ENCODE measurements at regions not wholly inside any gene's neighbourhood (a gene's known extent, or its start where the extent isn't known, plus 50 kb on each side); places are given as distances from the start of the nearest gene placed in this dataset.

GRCh38 chr15:87225436-87225835, 1031.1 kb downstream of the NTRK3 start:
- BruUV-seq (replicated peaks): no TSS peak
- intact Hi-C loops (cut with micrococcal nuclease; ENCODE audit: unreplicated experiment): no loop called here

DNA sequence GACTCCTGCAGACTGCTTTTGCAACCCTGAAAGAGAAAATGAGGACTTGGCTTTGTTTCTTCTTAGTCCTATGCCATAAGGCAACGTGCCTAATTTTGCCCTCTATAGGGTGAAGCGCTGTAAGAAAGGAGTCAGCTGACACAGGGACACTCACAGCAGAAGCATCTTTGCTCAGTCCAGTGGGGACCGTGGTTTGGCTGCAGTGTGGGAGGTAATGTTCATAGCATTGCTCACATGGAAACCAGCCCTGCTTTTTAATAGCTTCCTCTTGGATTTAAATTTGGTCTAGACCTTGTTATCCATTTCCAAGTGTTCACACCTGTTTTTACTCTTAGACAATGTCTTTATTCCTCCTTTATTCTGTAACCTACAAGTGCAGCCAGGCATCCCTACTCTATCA, 1032.1 kb downstream of the NTRK3 start:
- H3K4me1 ChIP-seq (ENCODE audit: insufficient read depth, low read length, poor library complexity, severe bottlenecking): no peaks in the 10 kb centered on the region
- DNase-seq (ENCODE audit: low spot score): no peak
- no peak for TF ChIP-seq EZH2phosphoT487 (IDR thresholded peaks at IDR 0.05; ENCODE audit: borderline replicate concordance, low read depth, low read length)
- no peak for TF ChIP-seq CTCF (conservative IDR thresholded peaks at IDR 0.05; ENCODE audit: low read length)
- CTCF ChIA-PET (ENCODE audit: unreplicated experiment): no interaction called here
- BruUV-seq (replicated peaks): no TSS peak
- H3K27ac ChIP-seq (ENCODE audit: low read depth, low read length, poor library complexity, severe bottlenecking): no peak overlapping the region
- H3K9me2 ChIP-seq (ENCODE audit: insufficient read depth, low read length): no peaks in the 10 kb centered on the region
- no peaks in the 10 kb centered on the region for H3K79me2 ChIP-seq (ENCODE audit: insufficient read depth, low read depth, low read length)
- no peak overlapping the region for H3K4me2 ChIP-seq (ENCODE audit: low read length)
- intact Hi-C loops (cut with micrococcal nuclease; ENCODE audit: unreplicated experiment): no loop called here
- H4K20me1 ChIP-seq (ENCODE audit: insufficient read depth, low read length): no peaks in the 10 kb centered on the region
- POLR2A ChIA-PET: no interaction called here
- no peaks in the 10 kb centered on the region for H3K36me3 ChIP-seq (ENCODE audit: insufficient read depth, low read length)
- H2AFZ ChIP-seq (ENCODE audit: low read length): no peak overlapping the region
- H3K9me3 ChIP-seq (ENCODE audit: low read length): no peaks in the 10 kb centered on the region
- no peak overlapping the region for H3K4me3 ChIP-seq (ENCODE audit: low read depth, low read length, poor library complexity, severe bottlenecking)

More at GRCh38 chr15:87225436-87225835, 1031.1 kb downstream of the NTRK3 start:
- H3K36me3 ChIP-seq (ENCODE audit: insufficient read depth, low read length): no peaks in the 10 kb centered on the region
- POLR2A ChIA-PET: no interaction called here
- no peaks in the 10 kb centered on the region for H3K4me1 ChIP-seq (ENCODE audit: insufficient read depth, low read length, poor library complexity, severe bottlenecking)
- no peaks in the 10 kb centered on the region for H3K79me2 ChIP-seq (ENCODE audit: insufficient read depth, low read depth, low read length)
- no peak for DNase-seq (ENCODE audit: low spot score)
- H2AFZ ChIP-seq (ENCODE audit: low read length): no peak overlapping the region
- CTCF ChIA-PET (ENCODE audit: unreplicated experiment): interaction anchor here (0.6 kb wide), 1 partner anchor 1167 kb away, joined by 3 read pairs; no protein-coding TSS in a partner anchor
- no peaks in the 10 kb centered on the region for H3K9me3 ChIP-seq (ENCODE audit: low read length)
- no peak overlapping the region for H3K4me2 ChIP-seq (ENCODE audit: low read length)
- no peaks in the 10 kb centered on the region for H4K20me1 ChIP-seq (ENCODE audit: insufficient read depth, low read length)
- TF ChIP-seq CTCF (conservative IDR thresholded peaks at IDR 0.05; ENCODE audit: low read length) (no peak), EZH2phosphoT487 (IDR thresholded peaks at IDR 0.05; ENCODE audit: borderline replicate concordance, low read depth, low read length) (no peak)
- H3K9me2 ChIP-seq (ENCODE audit: insufficient read depth, low read length): no peaks in the 10 kb centered on the region
- H3K27ac ChIP-seq (ENCODE audit: low read depth, low read length, poor library complexity, severe bottlenecking): no peak overlapping the region
- H3K4me3 ChIP-seq (ENCODE audit: low read depth, low read length, poor library complexity, severe bottlenecking): no peak overlapping the region

DNA sequence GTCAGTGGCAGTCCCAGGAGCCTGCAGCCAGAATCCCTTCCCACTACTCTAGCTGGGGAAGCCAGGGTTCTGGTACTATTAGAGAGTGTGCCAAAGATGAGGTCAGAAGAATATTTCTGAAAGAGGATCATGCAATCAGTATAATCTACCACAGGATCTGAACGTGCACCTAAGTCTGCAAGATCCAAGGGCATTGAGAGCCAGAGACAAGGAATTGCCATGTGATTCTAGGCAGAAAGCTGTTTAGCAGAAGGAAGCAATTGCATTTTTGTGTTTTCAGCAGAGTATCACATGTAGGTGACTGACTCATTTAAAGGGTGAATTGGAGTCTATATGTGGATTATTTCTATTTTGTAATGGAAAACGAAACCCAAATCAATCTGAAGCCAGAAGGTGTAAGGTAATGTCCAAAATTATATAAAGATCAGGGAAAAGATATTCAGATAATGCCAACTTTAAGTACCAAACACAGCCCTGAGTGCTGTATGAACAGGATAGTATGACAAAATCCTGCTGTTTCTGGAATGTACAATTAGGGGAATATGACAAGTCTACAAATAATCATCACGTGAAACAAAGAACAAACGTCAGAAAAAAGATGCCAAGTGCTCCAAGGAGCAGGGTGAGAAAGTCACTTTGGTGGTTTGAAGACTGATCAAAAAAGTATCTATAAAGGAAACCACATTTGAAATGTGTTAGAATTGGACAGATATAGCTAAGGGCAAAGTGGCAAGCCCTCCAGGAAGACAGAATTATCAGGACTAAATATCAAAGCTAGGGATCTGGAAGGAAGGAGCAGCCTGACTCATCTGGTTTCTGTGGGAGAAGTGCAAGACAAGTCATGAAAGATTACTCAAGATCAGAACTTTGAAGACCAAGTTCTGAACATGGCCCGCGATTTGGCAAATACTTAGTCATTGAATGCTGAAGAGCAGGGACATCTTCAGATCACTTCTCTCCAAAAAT, 1036.6 kb downstream of the NTRK3 start:
- no peak overlapping the region for H3K4me3 ChIP-seq (ENCODE audit: low read depth, low read length, poor library complexity, severe bottlenecking)
- H3K4me2 ChIP-seq (ENCODE audit: low read length): no peak overlapping the region
- ChIA-PET POLR2A (no interaction called here), CTCF (ENCODE audit: unreplicated experiment) (no interaction called here)
- intact Hi-C loops (cut with micrococcal nuclease; ENCODE audit: unreplicated experiment): no loop called here
- H3K79me2 ChIP-seq (ENCODE audit: insufficient read depth, low read depth, low read length): no peaks in the 10 kb centered on the region
- H4K20me1 ChIP-seq (ENCODE audit: insufficient read depth, low read length): no peaks in the 10 kb centered on the region
- no peaks in the 10 kb centered on the region for H3K36me3 ChIP-seq (ENCODE audit: insufficient read depth, low read length)
- BruUV-seq (replicated peaks): no TSS peak
- H2AFZ ChIP-seq (ENCODE audit: low read length): no peak overlapping the region
- H3K4me1 ChIP-seq (ENCODE audit: insufficient read depth, low read length, poor library complexity, severe bottlenecking): no peaks in the 10 kb centered on the region
- H3K27ac ChIP-seq (ENCODE audit: low read depth, low read length, poor library complexity, severe bottlenecking): no peak overlapping the region
- TF ChIP-seq EZH2phosphoT487 (IDR thresholded peaks at IDR 0.05; ENCODE audit: borderline replicate concordance, low read depth, low read length) (no peak), CTCF (conservative IDR thresholded peaks at IDR 0.05; ENCODE audit: low read length) (no peak)
- no peak for DNase-seq (ENCODE audit: low spot score)
- no peaks in the 10 kb centered on the region for H3K9me2 ChIP-seq (ENCODE audit: insufficient read depth, low read length)
- H3K9me3 ChIP-seq (ENCODE audit: low read length): no peaks in the 10 kb centered on the region

All from OCI-LY7 (cell line).